K562 (cell line): ENCODE measurements at regions not wholly inside any gene's neighbourhood (a gene's known extent, or its start where the extent isn't known, plus 50 kb on each side); places are given as distances from the start of the nearest gene placed in this dataset.

Experiments
- ATAC-seq: fragments of 200-7000 bp; cut with Tn5 transposase; 3 replicates; pipeline ENCODE4 v1.9.1; 2020; ENCODE audit warnings: moderate library complexity
- BruUV-seq: library from RNA; stranded (reverse); fragments of 400-500 nt; replicated peaks from 2 replicates; lab custom pipeline; 2021; lab: Mats Ljungman, UMichigan
- CTCF ChIA-PET: fragments of 300-600 bp; formaldehyde crosslinking; extraction: SDS; loops from one replicate; lab custom pipeline; 2021; ENCODE audit warnings: low intra/inter-chr PET ratio; lab: Yijun Ruan, JAX
- POLR2A ChIA-PET: fragments of 300-600, 350-650 bp; sonication (Branson Sonifier 250); formaldehyde crosslinking; extraction: SDS; loops from one replicate; lab custom pipeline; 2021; ENCODE audit warnings: antibody characterized with exemption, inconsistent platforms; lab: Yijun Ruan, JAX
- DNase-seq, 4 experiments: peaks; one replicate each; pipeline versions ENCODE4 v3.0.0 to v3.0.0-alpha.2; 2011 to 2018; ENCODE audit warnings: low spot score in 3 of 4, mixed read lengths in 3 of 4; ENCODE audit errors: extremely low read depth in 1 of 4
- FAIRE-seq: peaks from 2 replicates; lab custom pipeline; 2011; peaks lifted over from hg19 to GRCh38; lab: Jason Lieb, UNC
- H2AFZ ChIP-seq: 2 replicates; pipeline ENCODE4 v1.6.0; 2011; ENCODE audit warnings: low read depth, low read length, control low read depth, inconsistent platforms
- H3K27ac ChIP-seq: fragments of 200-600 bp; 3 replicates; pipeline ENCODE4 v1.8.0; 2011; ENCODE audit warnings: low read depth, mild to moderate bottlenecking, control low read depth, inconsistent platforms, low read length, moderate library complexity, mixed read lengths; ENCODE audit errors: extremely low read depth
- H3K27me3 ChIP-seq, 2 experiments: fragments of 300-600 bp in 1 of 2; 2 replicates in 1 of 2; 3 replicates in 1 of 2; pipeline versions ENCODE4 v1.6.0 to v1.8.0; 2011; ENCODE audit warnings: inconsistent platforms in 2 of 2, low read length in 2 of 2, mild to moderate bottlenecking in 1 of 2, mixed read lengths in 1 of 2, moderate library complexity in 1 of 2; ENCODE audit not compliant: control insufficient read depth in 2 of 2, insufficient read depth in 2 of 2
- H3K36me3 ChIP-seq: fragments of 300-600 bp; 3 replicates; pipeline ENCODE4 v1.8.0; 2011; ENCODE audit warnings: mild to moderate bottlenecking, low read length, inconsistent platforms; ENCODE audit not compliant: control insufficient read depth, insufficient read depth
- H3K4me1 ChIP-seq, 2 experiments: fragments of 200-600 bp in 1 of 2; replicated peaks in 1 of 2; 2 replicates in 1 of 2; 3 replicates in 1 of 2; pipeline versions ENCODE4 v1.5.1 to v1.8.0; 2011; ENCODE audit warnings: inconsistent platforms in 2 of 2, low read length in 2 of 2, mild to moderate bottlenecking in 1 of 2, mixed read lengths in 1 of 2, moderate library complexity in 1 of 2; ENCODE audit not compliant: control insufficient read depth in 2 of 2, insufficient read depth in 2 of 2
- H3K4me2 ChIP-seq: 2 replicates; pipeline ENCODE4 v1.6.1; 2011; ENCODE audit warnings: low read length, control low read depth, inconsistent platforms, mixed read lengths; ENCODE audit not compliant: insufficient read depth
- H3K4me3 ChIP-seq: fragments of 200-600 bp; sonication (generic), shearing (Covaris generic); 2 replicates; pipeline ENCODE4 v1.5.1; 2016; ENCODE audit warnings: control low read depth, inconsistent platforms
- H3K79me2 ChIP-seq: fragments of 200-600 bp; 3 replicates; pipeline ENCODE4 v1.8.0; 2011; ENCODE audit warnings: low read length, inconsistent platforms; ENCODE audit not compliant: control insufficient read depth, insufficient read depth
- H3K9ac ChIP-seq, 2 experiments: 2 replicates each; pipeline versions ENCODE4 v1.6.0 to v1.6.1; 2011; ENCODE audit warnings: low read depth in 2 of 2, low read length in 2 of 2, control low read depth in 1 of 2, inconsistent platforms in 1 of 2, mild to moderate bottlenecking in 1 of 2, mixed read lengths in 1 of 2; ENCODE audit not compliant: insufficient read depth in 1 of 2
- H3K9me1 ChIP-seq: one replicate; pipeline ENCODE4 v1.6.0; 2011; ENCODE audit warnings: inconsistent platforms, mild to moderate bottlenecking, low read length, moderate library complexity; ENCODE audit not compliant: control insufficient read depth, insufficient read depth
- H3K9me3 ChIP-seq: replicated peaks from 2 replicates; pipeline ENCODE4 v1.5.1; 2011; ENCODE audit warnings: low read depth, low read length, inconsistent platforms; ENCODE audit not compliant: control insufficient read depth, insufficient read depth
- H4K20me1 ChIP-seq: replicated peaks from 2 replicates; pipeline ENCODE4 v1.6.1; 2011; ENCODE audit warnings: low read length, inconsistent platforms, mixed read lengths; ENCODE audit not compliant: control insufficient read depth, insufficient read depth
- C11orf30 ChIP-seq: fragments of 450-650 bp; IDR thresholded peaks from 2 replicates; pipeline ENCODE4 v1.6.1; 2016; ENCODE audit warnings: low read depth, mild to moderate bottlenecking
- DDX20 ChIP-seq: fragments of 450-650 bp; IDR thresholded peaks from 2 replicates; pipeline ENCODE4 v1.6.1; 2016; ENCODE audit warnings: missing genetic modification characterization, low read depth, mild to moderate bottlenecking, missing compliant biosample characterization, moderate library complexity
- E2F8 ChIP-seq: fragments of 450-650 bp; IDR thresholded peaks from 2 replicates; pipeline ENCODE4 v1.7.1; 2018; ENCODE audit warnings: mild to moderate bottlenecking, low read depth; ENCODE audit not compliant: partially characterized antibody
- GABPB1 ChIP-seq: sonication (generic); formaldehyde crosslinking; IDR thresholded peaks from 2 replicates; pipeline ENCODE4 v1.8.0; 2022; ENCODE audit warnings: mild to moderate bottlenecking, missing genetic modification reagents
- HDAC3 ChIP-seq: fragments of 450-650 bp; IDR thresholded peaks from 2 replicates; pipeline ENCODE4 v1.6.1; 2018; ENCODE audit warnings: borderline replicate concordance, mild to moderate bottlenecking, moderate library complexity; ENCODE audit not compliant: partially characterized antibody
- SMAD1 ChIP-seq: fragments of 150-350 bp; IDR thresholded peaks from 2 replicates; pipeline ENCODE4 v1.6.1; 2014; ENCODE audit warnings: low read length, low read depth; ENCODE audit not compliant: partially characterized antibody
- SOX6 ChIP-seq: fragments of 450-650 bp; IDR thresholded peaks from 2 replicates; pipeline ENCODE4 v1.6.1; 2014; ENCODE audit warnings: mild to moderate bottlenecking
- TAF7 ChIP-seq: fragments of 450-650 bp; IDR thresholded peaks from 2 replicates; pipeline ENCODE4 v1.6.1; 2016; ENCODE audit warnings: missing genetic modification characterization, missing compliant biosample characterization
- ZBTB5 ChIP-seq: fragments of 450-650 bp; IDR thresholded peaks from 2 replicates; pipeline ENCODE4 v1.6.1; 2017; ENCODE audit warnings: antibody characterized with exemption
- ZC3H8 ChIP-seq: fragments of 450-650 bp; IDR thresholded peaks from 2 replicates; pipeline ENCODE4 v1.6.1; 2017
- ZNF316 ChIP-seq: fragments of 450-650 bp; IDR thresholded peaks from 2 replicates; pipeline ENCODE4 v1.6.1; 2016
- ZNF551 ChIP-seq: fragments of 250-450 bp; sonication (Bioruptor Pico); IDR thresholded peaks from 2 replicates; pipeline ENCODE4 v1.5.0; 2021; ENCODE audit warnings: mild to moderate bottlenecking, moderate library complexity
- ZNF778 ChIP-seq: fragments of 450-650 bp; formaldehyde crosslinking; IDR thresholded peaks from 2 replicates; pipeline ENCODE4 v1.4.0; 2020; ENCODE audit warnings: mild to moderate bottlenecking, moderate library complexity
- WGBS: fragments of 100-300 bp; shearing (Covaris generic); methylation state at CpG from one replicate; pipeline ENCODE4 v1.1.6; 2016; ENCODE audit warnings: low coverage, mixed read lengths; ENCODE audit not compliant: insufficient coverage; ENCODE audit errors: missing lambda C conversion rate; 5-methylcytosine and 5-hydroxymethylcytosine counted together
- in situ Hi-C: fragments of 300-500 bp; cut with MboI; formaldehyde crosslinking; loops from 4 replicates; pipeline ENCODE4 v1.15.0; 2018; ENCODE audit warnings: inconsistent platforms, mixed read lengths
- intact Hi-C: fragments of 100-400 bp; cut with micrococcal nuclease; formaldehyde crosslinking; loops from 2 replicates; pipeline ENCODE4 v1.14.2; 2022
- TF ChIP-seq, protein P1 (sequence below): fragments of 250-450 bp; sonication (Bioruptor Pico); IDR thresholded peaks from 2 replicates; pipeline ENCODE4 v1.5.0; 2021; ENCODE audit warnings: mild to moderate bottlenecking, borderline replicate concordance
- TF ChIP-seq, protein P2 (sequence below): fragments of 250-450 bp; sonication (Bioruptor Pico); IDR thresholded peaks from 2 replicates; pipeline ENCODE4 v1.5.0; 2021

DNA sequence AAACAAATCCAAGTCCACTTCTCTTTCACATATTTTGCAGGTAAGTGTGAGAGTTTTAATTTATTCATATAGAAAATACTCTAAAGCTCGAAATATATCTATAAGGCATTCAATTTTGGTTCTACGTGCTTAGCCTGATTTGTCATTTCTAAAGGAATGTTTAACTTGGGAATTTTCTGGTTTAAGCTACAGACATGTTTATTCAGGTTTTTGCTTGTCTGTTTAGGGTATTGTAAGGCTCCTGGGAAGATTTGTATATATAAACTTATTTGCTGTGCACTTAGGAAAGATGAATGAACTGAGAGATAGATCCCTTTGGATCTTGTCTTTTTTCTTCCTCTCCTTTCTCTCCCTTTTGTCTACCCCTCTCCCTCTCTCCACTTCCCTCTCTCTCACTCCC is 185.9 kb upstream of the NEIL3 start:
- POLR2A ChIA-PET = no interaction called here
- intact Hi-C loops = no loop called here
- Histone ChIP-seq H3K36me3 (no peaks in the 10 kb centered on the region), H3K9ac (no peak overlapping the region), H2AFZ (no peak overlapping the region), H3K4me2 (no peak overlapping the region), H3K9me3 (no peaks in the 10 kb centered on the region), H3K79me2 (no peaks in the 10 kb centered on the region), H4K20me1 (no peaks in the 10 kb centered on the region), H3K4me3 (no peak overlapping the region), H3K4me1 (no peaks in the 10 kb centered on the region), H3K9me1 (no peaks in the 10 kb centered on the region), H3K27ac (no peak overlapping the region), H3K27me3 (no peaks in the 10 kb centered on the region)
- in situ Hi-C loops = no loop called here
- 0% methylated on average over 2 of the region's 2 CpGs for WGBS
- no peak for ATAC-seq
- CTCF ChIA-PET = no interaction called here
- BruUV-seq = no TSS peak
- no peak for DNase-seq
- no peak for FAIRE-seq
- TF ChIP-seq C11orf30 (no peak), ZNF778 (CRISPR knock-in tag) (no peak), ZNF316 (no peak), TAF7 (tag) (no peak), SOX6 (no peak), DDX20 (tag) (no peak), SMAD1 (no peak), GABPB1 (CRISPR knock-in tag) (no peak), ZC3H8 (no peak), E2F8 (no peak), ZBTB5 (no peak), ZNF551 (CRISPR knock-in tag) (no peak), HDAC3 (no peak)
- TF ChIP-seq, protein P1, sequence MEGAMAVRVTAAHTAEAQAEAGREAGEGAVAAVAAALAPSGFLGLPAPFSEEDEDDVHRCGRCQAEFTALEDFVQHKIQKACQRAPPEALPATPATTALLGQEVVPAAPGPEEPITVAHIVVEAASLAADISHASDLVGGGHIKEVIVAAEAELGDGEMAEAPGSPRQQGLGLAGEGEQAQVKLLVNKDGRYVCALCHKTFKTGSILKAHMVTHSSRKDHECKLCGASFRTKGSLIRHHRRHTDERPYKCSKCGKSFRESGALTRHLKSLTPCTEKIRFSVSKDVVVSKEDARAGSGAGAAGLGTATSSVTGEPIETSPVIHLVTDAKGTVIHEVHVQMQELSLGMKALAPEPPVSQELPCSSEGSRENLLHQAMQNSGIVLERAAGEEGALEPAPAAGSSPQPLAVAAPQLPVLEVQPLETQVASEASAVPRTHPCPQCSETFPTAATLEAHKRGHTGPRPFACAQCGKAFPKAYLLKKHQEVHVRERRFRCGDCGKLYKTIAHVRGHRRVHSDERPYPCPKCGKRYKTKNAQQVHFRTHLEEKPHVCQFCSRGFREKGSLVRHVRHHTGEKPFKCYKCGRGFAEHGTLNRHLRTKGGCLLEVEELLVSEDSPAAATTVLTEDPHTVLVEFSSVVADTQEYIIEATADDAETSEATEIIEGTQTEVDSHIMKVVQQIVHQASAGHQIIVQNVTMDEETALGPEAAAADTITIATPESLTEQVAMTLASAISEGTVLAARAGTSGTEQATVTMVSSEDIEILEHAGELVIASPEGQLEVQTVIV (CRISPR knock-in tag) = no peak
- TF ChIP-seq, protein P2, sequence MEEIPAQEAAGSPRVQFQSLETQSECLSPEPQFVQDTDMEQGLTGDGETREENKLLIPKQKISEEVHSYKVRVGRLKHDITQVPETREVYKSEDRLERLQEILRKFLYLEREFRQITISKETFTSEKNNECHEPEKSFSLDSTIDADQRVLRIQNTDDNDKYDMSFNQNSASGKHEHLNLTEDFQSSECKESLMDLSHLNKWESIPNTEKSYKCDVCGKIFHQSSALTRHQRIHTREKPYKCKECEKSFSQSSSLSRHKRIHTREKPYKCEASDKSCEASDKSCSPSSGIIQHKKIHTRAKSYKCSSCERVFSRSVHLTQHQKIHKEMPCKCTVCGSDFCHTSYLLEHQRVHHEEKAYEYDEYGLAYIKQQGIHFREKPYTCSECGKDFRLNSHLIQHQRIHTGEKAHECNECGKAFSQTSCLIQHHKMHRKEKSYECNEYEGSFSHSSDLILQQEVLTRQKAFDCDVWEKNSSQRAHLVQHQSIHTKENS (CRISPR knock-in tag) = no peak
